CD4-positive, CD25-positive, alpha-beta regulatory T cell (primary cell): ENCODE measurements at regions not wholly inside any gene's neighbourhood (a gene's known extent, or its start where the extent isn't known, plus 50 kb on each side); places are given as distances from the start of the nearest gene placed in this dataset.

Experiments
- ATAC-seq, 2 donors: fragments of 150-1000 bp; cut with Tn5 transposase; one replicate each; pipeline ENCODE4 v1.10.0; 2021; ENCODE audit warnings: low read depth in 2 of 2, moderate number of reproducible peaks in 2 of 2, moderate library complexity in 1 of 2
- DNase-seq, 3 donors: peaks; one replicate each; pipeline versions ENCODE4 v3.0.0 to v3.0.0-alpha.2; 2012 to 2022; ENCODE audit warnings: mixed read lengths in 1 of 3
- H3K27ac ChIP-seq: one replicate; pipeline ENCODE4 v1.7.0; 2013; ENCODE audit warnings: mild to moderate bottlenecking, low read length; ENCODE audit not compliant: insufficient read depth, poor library complexity, severe bottlenecking
- H3K27me3 ChIP-seq: one replicate; pipeline ENCODE4 v1.7.0; 2013; ENCODE audit warnings: low read length; ENCODE audit not compliant: control insufficient read depth, insufficient read depth
- H3K36me3 ChIP-seq: one replicate; pipeline ENCODE4 v1.7.0; 2013; ENCODE audit warnings: mild to moderate bottlenecking, low read length, moderate library complexity; ENCODE audit not compliant: control insufficient read depth, insufficient read depth
- H3K4me1 ChIP-seq: 2 replicates; pipeline ENCODE4 v1.7.0; 2013; ENCODE audit warnings: mild to moderate bottlenecking, low read length; ENCODE audit not compliant: insufficient read depth, control insufficient read depth, poor library complexity, severe bottlenecking
- H3K4me3 ChIP-seq: one replicate; pipeline ENCODE4 v1.7.0; 2013; ENCODE audit warnings: low read depth, mild to moderate bottlenecking, low read length, moderate library complexity
- H3K9me3 ChIP-seq, 2 experiments: 1 replicate in 1 of 2; 2 replicates in 1 of 2; pipeline ENCODE4 v1.7.0; 2013; ENCODE audit warnings: low read length in 2 of 2, mild to moderate bottlenecking in 1 of 2, moderate library complexity in 1 of 2; ENCODE audit not compliant: control insufficient read depth in 2 of 2
- H3K27ac Mint-ChIP-seq, 3 donors: one replicate each; pipeline ENCODE4 v1.8.0; 2020 to 2022; ENCODE audit warnings: mild to moderate bottlenecking in 3 of 3, mixed read lengths in 3 of 3, moderate library complexity in 2 of 3
- H3K27me3 Mint-ChIP-seq: one replicate; pipeline ENCODE4 v1.8.0; 2022; ENCODE audit warnings: mild to moderate bottlenecking, mixed read lengths
- H3K36me3 Mint-ChIP-seq: one replicate; pipeline ENCODE4 v1.8.0; 2020; ENCODE audit warnings: mixed read lengths
- H3K4me1 Mint-ChIP-seq, 4 donors: one replicate each; pipeline ENCODE4 v1.8.0; 2020 to 2022; ENCODE audit warnings: mixed read lengths in 4 of 4, mild to moderate bottlenecking in 1 of 4
- H3K4me3 Mint-ChIP-seq, 4 donors: one replicate each; pipeline ENCODE4 v1.8.0; 2020 to 2022; ENCODE audit warnings: mild to moderate bottlenecking in 4 of 4, mixed read lengths in 4 of 4, moderate library complexity in 3 of 4
- H3K9me3 Mint-ChIP-seq, 7 donors: one replicate each; pipeline ENCODE4 v1.8.0; 2020 to 2022; ENCODE audit warnings: mixed read lengths in 7 of 7, mild to moderate bottlenecking in 3 of 7, moderate library complexity in 2 of 7

DNA sequence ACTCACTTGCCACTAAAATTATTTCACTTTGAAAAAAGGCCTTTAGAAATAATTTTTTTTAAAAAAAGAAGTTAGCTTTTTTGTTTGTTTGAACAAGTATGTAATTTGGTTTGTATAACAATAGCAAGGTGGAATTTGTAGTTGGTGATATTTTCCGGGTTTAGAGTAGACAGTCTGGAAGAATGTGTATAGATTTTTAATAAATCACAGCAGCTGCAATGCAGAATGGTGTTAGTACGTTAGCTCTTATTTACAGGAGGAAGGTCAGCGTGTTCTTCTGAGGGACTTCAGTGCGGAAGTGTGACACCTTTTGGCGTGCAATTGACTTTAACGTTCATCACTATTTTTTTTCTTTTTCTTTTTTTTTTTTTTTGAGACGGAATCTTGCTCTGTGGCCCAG lies 115.4 kb downstream of the PLEKHG1 start:
- Histone ChIP-seq H3K4me3 (no peak overlapping the region), H3K4me1 (no peaks in the 10 kb centered on the region), H3K9me3 (no peaks in the 10 kb centered on the region), H3K36me3 (no peaks in the 10 kb centered on the region), H3K27ac (no peak overlapping the region), H3K27me3 (no peaks in the 10 kb centered on the region)
- Mint-ChIP-seq H3K36me3 (no peaks in the 10 kb centered on the region), H3K27ac (no peak overlapping the region), H3K9me3 (no peaks in the 10 kb centered on the region), H3K27me3 (no peaks in the 10 kb centered on the region), H3K4me1 (no peaks in the 10 kb centered on the region), H3K4me3 (no peak overlapping the region)
- DNase-seq (no peak), ATAC-seq (no peak)

DNA sequence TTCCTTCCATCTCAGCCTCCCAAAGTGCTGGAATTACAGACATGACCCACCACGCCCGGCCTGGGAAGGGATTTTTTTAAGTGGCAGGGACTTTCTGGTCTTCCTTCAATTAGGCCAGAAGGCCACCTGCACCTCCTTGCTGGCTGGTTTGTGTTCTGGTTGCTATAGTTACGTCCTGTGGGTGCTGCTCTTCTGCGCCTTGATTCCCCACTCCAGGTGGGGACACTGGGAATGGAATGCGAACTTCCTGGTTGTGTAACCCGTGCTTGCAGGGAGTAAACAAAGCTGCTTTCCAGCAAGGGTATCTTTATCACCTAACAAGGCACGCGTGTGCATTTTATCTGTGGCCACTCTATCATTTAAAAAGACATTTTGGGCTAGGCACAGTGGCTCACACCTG lies 117.7 kb downstream of the PLEKHG1 start:
- Histone ChIP-seq H3K36me3 (no peaks in the 10 kb centered on the region), H3K9me3 (no peaks in the 10 kb centered on the region), H3K4me1 (no peaks in the 10 kb centered on the region), H3K27me3 (no peaks in the 10 kb centered on the region), H3K4me3 (no peak overlapping the region), H3K27ac (no peak overlapping the region)
- Mint-ChIP-seq H3K4me1 (peaks cover 0 to 5% (median 3%) of the 10 kb centered on the region in 4 donors), H3K9me3 (no peaks in the 10 kb centered on the region), H3K36me3 (no peaks in the 10 kb centered on the region), H3K27me3 (no peaks in the 10 kb centered on the region), H3K27ac (no peak overlapping the region), H3K4me3 (no peak overlapping the region)
- ATAC-seq (no peak), DNase-seq (no peak)

DNA sequence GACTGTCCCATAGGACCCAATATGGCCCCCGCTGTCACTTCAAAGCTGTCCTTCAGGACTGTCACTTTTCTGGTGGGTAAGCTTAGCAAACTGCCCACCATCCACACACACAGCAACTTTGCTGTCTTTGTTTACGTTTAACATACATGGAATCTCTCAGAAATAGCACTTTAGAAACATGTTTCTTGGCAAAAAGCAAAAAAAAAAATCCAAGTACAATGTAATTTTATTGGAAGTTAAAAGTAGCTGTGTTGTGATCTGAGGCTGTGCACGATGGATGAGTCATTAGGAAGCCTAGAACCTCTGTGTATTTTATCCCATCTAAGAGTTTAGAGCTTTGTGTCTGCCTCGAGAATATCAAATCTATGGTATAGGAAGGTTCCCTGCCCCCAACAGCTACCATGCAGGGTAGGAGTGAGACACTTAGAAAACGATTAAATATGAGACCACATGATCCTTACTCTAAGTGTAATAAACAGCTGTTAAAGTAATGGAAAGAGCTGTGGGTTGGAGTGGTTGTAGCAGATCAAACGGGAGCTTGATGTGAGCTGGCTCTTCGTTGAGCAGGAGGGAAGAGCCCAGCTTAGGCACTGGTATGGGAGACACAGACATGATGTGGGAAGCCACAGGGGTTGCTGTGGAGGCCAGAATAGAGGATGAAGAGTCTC lies 119.5 kb downstream of the PLEKHG1 start:
- no peak overlapping the region for H3K4me3 Mint-ChIP-seq
- no peaks in the 10 kb centered on the region for H3K27me3 ChIP-seq
- no peaks in the 10 kb centered on the region for H3K27me3 Mint-ChIP-seq
- H3K36me3 ChIP-seq, result no peaks in the 10 kb centered on the region
- no peak overlapping the region for H3K27ac Mint-ChIP-seq
- ATAC-seq, result no peak
- peaks cover 0 to 2% (median 0%) of the 10 kb centered on the region in 7 donors for H3K9me3 Mint-ChIP-seq
- H3K27ac ChIP-seq, result no peak overlapping the region
- no peaks in the 10 kb centered on the region for H3K9me3 ChIP-seq
- no peaks in the 10 kb centered on the region for H3K36me3 Mint-ChIP-seq
- peaks cover 0 to 5% (median 3%) of the 10 kb centered on the region in 4 donors for H3K4me1 Mint-ChIP-seq
- no peak for DNase-seq
- H3K4me1 ChIP-seq, result no peaks in the 10 kb centered on the region
- no peak overlapping the region for H3K4me3 ChIP-seq

DNA sequence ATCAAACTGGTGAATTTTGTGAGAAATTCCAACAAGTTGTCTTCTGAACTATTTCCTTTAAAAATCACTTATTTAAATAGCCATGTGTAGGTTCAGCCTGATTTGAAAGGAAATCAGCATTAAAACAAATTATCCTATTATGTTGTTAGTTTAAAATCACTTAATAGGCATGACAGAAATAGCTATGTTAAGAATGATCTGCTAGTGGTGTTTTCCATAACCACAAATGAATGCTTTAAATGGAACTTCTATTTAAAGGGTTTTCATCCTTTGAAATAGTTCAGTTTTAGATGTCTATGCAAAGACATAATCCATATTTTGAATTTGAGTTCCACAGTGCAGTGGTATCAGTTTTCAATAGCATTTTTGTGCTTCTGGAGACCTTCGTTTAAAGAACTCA lies 120.1 kb downstream of the PLEKHG1 start:
- Mint-ChIP-seq H3K9me3 (peaks cover 0 to 2% (median 0%) of the 10 kb centered on the region in 7 donors), H3K4me3 (no peak overlapping the region), H3K27ac (no peak overlapping the region), H3K36me3 (no peaks in the 10 kb centered on the region), H3K27me3 (no peaks in the 10 kb centered on the region), H3K4me1 (peaks cover 0 to 5% (median 3%) of the 10 kb centered on the region in 4 donors)
- DNase-seq (no peak), ATAC-seq (no peak)
- H3K36me3 ChIP-seq, result no peaks in the 10 kb centered on the region
- no peaks in the 10 kb centered on the region for H3K9me3 ChIP-seq
- H3K4me3 ChIP-seq, result no peak overlapping the region
- no peaks in the 10 kb centered on the region for H3K4me1 ChIP-seq
- H3K27me3 ChIP-seq, result no peaks in the 10 kb centered on the region
- H3K27ac ChIP-seq, result no peak overlapping the region

DNA sequence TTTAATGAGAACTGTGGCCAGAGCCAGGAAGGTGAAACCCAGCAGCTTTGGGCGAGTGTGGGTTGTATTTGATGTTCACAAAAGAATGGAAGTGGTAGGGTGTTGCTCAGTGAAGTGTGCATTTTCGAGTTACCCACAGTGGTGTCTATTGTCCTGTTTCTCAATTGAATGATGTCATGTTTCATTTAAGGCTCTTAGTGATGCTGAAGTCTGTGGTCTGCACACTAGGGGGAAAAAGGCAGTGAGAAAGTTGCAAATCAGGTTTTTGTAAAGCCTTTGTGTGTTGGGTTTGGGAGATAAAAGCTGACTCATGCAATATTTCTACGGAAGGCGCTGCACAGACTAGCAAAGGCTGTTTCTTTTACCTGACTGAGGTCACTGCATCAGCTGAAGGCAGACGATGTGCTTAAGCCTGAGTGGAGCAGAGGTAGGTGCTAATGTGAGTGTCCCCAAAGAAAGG lies 121.1 kb downstream of the PLEKHG1 start:
- Mint-ChIP-seq H3K4me1 (peaks cover 0 to 5% (median 3%) of the 10 kb centered on the region in 4 donors), H3K27ac (peak overlapping the region in 1 of 3 donors; percentile 23), H3K9me3 (peaks cover 0 to 2% (median 0%) of the 10 kb centered on the region in 7 donors), H3K36me3 (no peaks in the 10 kb centered on the region), H3K4me3 (no peak overlapping the region), H3K27me3 (no peaks in the 10 kb centered on the region)
- Histone ChIP-seq H3K9me3 (no peaks in the 10 kb centered on the region), H3K27me3 (no peaks in the 10 kb centered on the region), H3K36me3 (no peaks in the 10 kb centered on the region), H3K4me3 (no peak overlapping the region), H3K27ac (no peak overlapping the region), H3K4me1 (no peaks in the 10 kb centered on the region)
- ATAC-seq, result no peak
- DNase-seq, result no peak

DNA sequence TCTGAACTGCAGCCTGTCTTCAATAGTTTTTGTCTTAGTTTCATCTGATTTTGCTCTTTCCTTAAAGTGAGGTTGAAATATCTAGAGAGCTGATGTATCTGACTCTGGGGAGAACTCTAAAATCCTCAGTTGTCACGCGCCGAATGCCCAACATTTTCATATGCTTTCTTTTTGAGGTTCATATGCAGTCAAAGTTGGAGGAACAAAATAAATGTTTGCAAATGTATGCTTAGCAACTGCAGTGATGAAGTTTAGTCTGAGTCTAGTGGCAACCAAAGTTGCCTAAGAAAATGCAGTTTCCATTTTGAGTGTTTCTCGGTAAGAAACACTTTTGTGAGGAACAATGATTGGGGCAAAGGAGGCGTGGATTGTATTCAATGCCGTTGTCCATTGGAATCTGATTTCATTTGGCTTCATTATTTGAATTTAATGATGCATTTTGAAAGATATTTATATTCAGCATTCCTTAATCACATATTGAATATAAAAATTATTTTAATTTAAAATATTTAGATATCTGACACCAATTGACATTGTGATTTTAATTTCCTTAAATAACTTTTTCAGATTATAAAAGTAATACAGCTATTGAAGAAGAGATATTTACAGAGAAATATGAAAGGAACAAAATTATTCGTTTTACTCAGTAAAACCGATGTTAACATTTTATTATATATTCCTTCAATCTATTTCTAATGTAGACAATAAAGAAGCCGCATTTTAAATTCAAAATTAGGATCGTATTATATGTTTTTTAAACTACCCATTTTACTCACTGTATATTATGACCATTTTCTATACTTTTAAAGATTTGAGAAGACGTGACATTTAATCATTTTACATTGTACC lies 122.0 kb downstream of the PLEKHG1 start:
- ATAC-seq (no peak), DNase-seq (no peak)
- no peaks in the 10 kb centered on the region for H3K9me3 ChIP-seq
- Mint-ChIP-seq H3K9me3 (peaks cover 0 to 2% (median 0%) of the 10 kb centered on the region in 7 donors), H3K4me3 (no peak overlapping the region), H3K4me1 (peaks cover 0 to 5% (median 3%) of the 10 kb centered on the region in 4 donors), H3K36me3 (no peaks in the 10 kb centered on the region), H3K27ac (no peak overlapping the region), H3K27me3 (no peaks in the 10 kb centered on the region)
- no peaks in the 10 kb centered on the region for H3K4me1 ChIP-seq
- no peak overlapping the region for H3K27ac ChIP-seq
- no peaks in the 10 kb centered on the region for H3K27me3 ChIP-seq
- H3K4me3 ChIP-seq, result no peak overlapping the region
- no peaks in the 10 kb centered on the region for H3K36me3 ChIP-seq

DNA sequence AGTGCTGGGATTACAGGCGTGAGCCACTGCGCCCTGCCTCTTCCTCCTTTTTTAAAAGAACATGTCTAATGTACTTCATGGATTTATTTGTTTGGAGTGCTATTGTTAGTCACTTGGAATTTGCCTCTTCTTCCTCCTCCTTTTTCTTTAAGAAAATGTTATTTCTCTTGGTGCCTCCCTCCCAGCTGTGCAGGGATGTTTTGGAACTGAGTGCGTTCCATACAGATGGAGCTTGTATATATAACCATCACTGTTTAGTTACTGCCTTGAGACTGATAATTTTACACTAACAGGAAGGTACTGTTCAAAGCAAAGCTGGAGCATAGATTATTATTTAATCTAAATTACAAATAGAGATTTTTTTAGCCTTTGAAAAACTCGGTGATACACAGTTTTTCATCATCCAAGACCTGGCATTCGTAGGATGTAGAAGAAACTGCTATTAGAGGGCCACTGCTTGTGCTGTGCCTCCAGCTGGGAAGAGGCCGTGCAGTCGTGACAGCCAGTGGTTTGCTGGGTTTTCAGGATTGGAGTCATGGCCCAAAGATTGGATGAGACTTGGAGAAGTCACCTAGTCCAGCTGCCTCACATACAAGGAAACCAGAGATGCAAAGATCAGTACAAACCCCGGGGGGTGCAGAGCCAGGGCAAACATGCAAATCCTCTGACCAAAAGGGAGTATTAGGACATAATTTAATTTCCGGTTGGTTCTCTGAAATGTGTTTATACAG lies 123.1 kb downstream of the PLEKHG1 start:
- peaks cover 0 to 5% (median 3%) of the 10 kb centered on the region in 4 donors for H3K4me1 Mint-ChIP-seq
- H3K4me1 ChIP-seq, result no peaks in the 10 kb centered on the region
- H3K4me3 ChIP-seq, result no peak overlapping the region
- no peaks in the 10 kb centered on the region for H3K9me3 ChIP-seq
- H3K36me3 Mint-ChIP-seq, result no peaks in the 10 kb centered on the region
- no peaks in the 10 kb centered on the region for H3K27me3 ChIP-seq
- H3K27ac ChIP-seq, result no peak overlapping the region
- ATAC-seq (no peak), DNase-seq (no peak)
- no peak overlapping the region for H3K4me3 Mint-ChIP-seq
- no peak overlapping the region for H3K27ac Mint-ChIP-seq
- no peaks in the 10 kb centered on the region for H3K27me3 Mint-ChIP-seq
- H3K9me3 Mint-ChIP-seq, result peaks cover 0 to 2% (median 0%) of the 10 kb centered on the region in 7 donors
- no peaks in the 10 kb centered on the region for H3K36me3 ChIP-seq
